ENCODE measurements at regions not wholly inside any gene's neighbourhood (a gene's known extent, or its start where the extent isn't known, plus 50 kb on each side); places are given as distances from the start of the nearest gene placed in this dataset.

DNA sequence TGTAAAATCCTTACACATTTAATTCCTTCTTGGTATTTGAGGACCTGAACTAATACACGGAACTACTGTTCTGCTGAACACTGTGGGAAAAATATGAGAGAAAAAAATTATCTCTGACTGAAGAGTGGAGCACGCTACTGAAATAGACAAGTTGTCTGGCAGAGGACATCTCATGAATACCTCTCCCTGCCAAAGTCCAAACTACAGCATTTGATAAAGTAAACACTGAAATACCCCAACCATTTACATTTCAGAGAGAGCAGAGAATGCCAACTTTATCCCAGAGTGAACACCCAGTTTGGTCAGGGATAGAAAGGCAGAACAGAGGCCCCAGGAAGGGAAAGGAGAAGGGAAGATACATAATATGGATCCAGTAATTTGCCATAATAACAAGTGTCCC, 920.7 kb downstream of the SQOR start:
- TF ChIP-seq, protein P1, sequence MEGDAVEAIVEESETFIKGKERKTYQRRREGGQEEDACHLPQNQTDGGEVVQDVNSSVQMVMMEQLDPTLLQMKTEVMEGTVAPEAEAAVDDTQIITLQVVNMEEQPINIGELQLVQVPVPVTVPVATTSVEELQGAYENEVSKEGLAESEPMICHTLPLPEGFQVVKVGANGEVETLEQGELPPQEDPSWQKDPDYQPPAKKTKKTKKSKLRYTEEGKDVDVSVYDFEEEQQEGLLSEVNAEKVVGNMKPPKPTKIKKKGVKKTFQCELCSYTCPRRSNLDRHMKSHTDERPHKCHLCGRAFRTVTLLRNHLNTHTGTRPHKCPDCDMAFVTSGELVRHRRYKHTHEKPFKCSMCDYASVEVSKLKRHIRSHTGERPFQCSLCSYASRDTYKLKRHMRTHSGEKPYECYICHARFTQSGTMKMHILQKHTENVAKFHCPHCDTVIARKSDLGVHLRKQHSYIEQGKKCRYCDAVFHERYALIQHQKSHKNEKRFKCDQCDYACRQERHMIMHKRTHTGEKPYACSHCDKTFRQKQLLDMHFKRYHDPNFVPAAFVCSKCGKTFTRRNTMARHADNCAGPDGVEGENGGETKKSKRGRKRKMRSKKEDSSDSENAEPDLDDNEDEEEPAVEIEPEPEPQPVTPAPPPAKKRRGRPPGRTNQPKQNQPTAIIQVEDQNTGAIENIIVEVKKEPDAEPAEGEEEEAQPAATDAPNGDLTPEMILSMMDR (IDR thresholded peaks at IDR 0.05): no peak
- TF ChIP-seq EZH2 (IDR thresholded peaks at IDR 0.05; ENCODE audit: borderline replicate concordance, insufficient read depth, low read depth, low read length, poor library complexity, severe bottlenecking): no peak

Measured in B cell (primary cell).